K562 (cell line): ENCODE measurements at regions not wholly inside any gene's neighbourhood (a gene's known extent, or its start where the extent isn't known, plus 50 kb on each side); places are given as distances from the start of the nearest gene placed in this dataset.

ENCODE experiments used
- ATAC-seq: fragments of 200-7000 bp; cut with Tn5 transposase; 3 replicates; pipeline ENCODE4 v1.9.1; 2020; ENCODE audit warnings: moderate library complexity
- BruUV-seq: library from RNA; stranded (reverse); fragments of 400-500 nt; replicated peaks from 2 replicates; lab custom pipeline; 2021; lab: Mats Ljungman, UMichigan
- CTCF ChIA-PET: fragments of 300-600 bp; formaldehyde crosslinking; extraction: SDS; loops from one replicate; lab custom pipeline; 2021; ENCODE audit warnings: low intra/inter-chr PET ratio; lab: Yijun Ruan, JAX
- POLR2A ChIA-PET: fragments of 300-600, 350-650 bp; sonication (Branson Sonifier 250); formaldehyde crosslinking; extraction: SDS; loops from one replicate; lab custom pipeline; 2021; ENCODE audit warnings: antibody characterized with exemption, inconsistent platforms; lab: Yijun Ruan, JAX
- DNase-seq, 4 experiments: peaks; one replicate each; pipeline versions ENCODE4 v3.0.0 to v3.0.0-alpha.2; 2011 to 2018; ENCODE audit warnings: low spot score in 3 of 4, mixed read lengths in 3 of 4; ENCODE audit errors: extremely low read depth in 1 of 4
- FAIRE-seq: peaks from 2 replicates; lab custom pipeline; 2011; peaks lifted over from hg19 to GRCh38; lab: Jason Lieb, UNC
- H2AFZ ChIP-seq: 2 replicates; pipeline ENCODE4 v1.6.0; 2011; ENCODE audit warnings: low read depth, low read length, control low read depth, inconsistent platforms
- H3K27ac ChIP-seq: fragments of 200-600 bp; 3 replicates; pipeline ENCODE4 v1.8.0; 2011; ENCODE audit warnings: low read depth, mild to moderate bottlenecking, control low read depth, inconsistent platforms, low read length, moderate library complexity, mixed read lengths; ENCODE audit errors: extremely low read depth
- H3K27me3 ChIP-seq, 2 experiments: fragments of 300-600 bp in 1 of 2; 2 replicates in 1 of 2; 3 replicates in 1 of 2; pipeline versions ENCODE4 v1.6.0 to v1.8.0; 2011; ENCODE audit warnings: inconsistent platforms in 2 of 2, low read length in 2 of 2, mild to moderate bottlenecking in 1 of 2, mixed read lengths in 1 of 2, moderate library complexity in 1 of 2; ENCODE audit not compliant: control insufficient read depth in 2 of 2, insufficient read depth in 2 of 2
- H3K36me3 ChIP-seq: fragments of 300-600 bp; 3 replicates; pipeline ENCODE4 v1.8.0; 2011; ENCODE audit warnings: mild to moderate bottlenecking, low read length, inconsistent platforms; ENCODE audit not compliant: control insufficient read depth, insufficient read depth
- H3K4me1 ChIP-seq, 2 experiments: fragments of 200-600 bp in 1 of 2; replicated peaks in 1 of 2; 2 replicates in 1 of 2; 3 replicates in 1 of 2; pipeline versions ENCODE4 v1.5.1 to v1.8.0; 2011; ENCODE audit warnings: inconsistent platforms in 2 of 2, low read length in 2 of 2, mild to moderate bottlenecking in 1 of 2, mixed read lengths in 1 of 2, moderate library complexity in 1 of 2; ENCODE audit not compliant: control insufficient read depth in 2 of 2, insufficient read depth in 2 of 2
- H3K4me2 ChIP-seq: 2 replicates; pipeline ENCODE4 v1.6.1; 2011; ENCODE audit warnings: low read length, control low read depth, inconsistent platforms, mixed read lengths; ENCODE audit not compliant: insufficient read depth
- H3K4me3 ChIP-seq: fragments of 200-600 bp; sonication (generic), shearing (Covaris generic); 2 replicates; pipeline ENCODE4 v1.5.1; 2016; ENCODE audit warnings: control low read depth, inconsistent platforms
- H3K79me2 ChIP-seq: fragments of 200-600 bp; 3 replicates; pipeline ENCODE4 v1.8.0; 2011; ENCODE audit warnings: low read length, inconsistent platforms; ENCODE audit not compliant: control insufficient read depth, insufficient read depth
- H3K9ac ChIP-seq, 2 experiments: 2 replicates each; pipeline versions ENCODE4 v1.6.0 to v1.6.1; 2011; ENCODE audit warnings: low read depth in 2 of 2, low read length in 2 of 2, control low read depth in 1 of 2, inconsistent platforms in 1 of 2, mild to moderate bottlenecking in 1 of 2, mixed read lengths in 1 of 2; ENCODE audit not compliant: insufficient read depth in 1 of 2
- H3K9me1 ChIP-seq: one replicate; pipeline ENCODE4 v1.6.0; 2011; ENCODE audit warnings: inconsistent platforms, mild to moderate bottlenecking, low read length, moderate library complexity; ENCODE audit not compliant: control insufficient read depth, insufficient read depth
- H3K9me3 ChIP-seq: replicated peaks from 2 replicates; pipeline ENCODE4 v1.5.1; 2011; ENCODE audit warnings: low read depth, low read length, inconsistent platforms; ENCODE audit not compliant: control insufficient read depth, insufficient read depth
- H4K20me1 ChIP-seq: replicated peaks from 2 replicates; pipeline ENCODE4 v1.6.1; 2011; ENCODE audit warnings: low read length, inconsistent platforms, mixed read lengths; ENCODE audit not compliant: control insufficient read depth, insufficient read depth
- CGGBP1 ChIP-seq: fragments of 250-450 bp; sonication (Bioruptor Pico); IDR thresholded peaks from 2 replicates; pipeline ENCODE4 v1.9.0; 2021; ENCODE audit warnings: mild to moderate bottlenecking
- CREB5 ChIP-seq: fragments of 250-450 bp; sonication (Bioruptor Pico); IDR thresholded peaks from 2 replicates; pipeline ENCODE4 v1.5.0; 2020; ENCODE audit warnings: mild to moderate bottlenecking
- MCM7 ChIP-seq, 2 experiments: fragments of 450-650 bp; IDR thresholded peaks; 2 replicates each; pipeline ENCODE4 v1.6.1; 2016 to 2018
- MLX ChIP-seq, 2 experiments: fragments of 450-650 bp in 1 of 2; sonication (generic) in 1 of 2; formaldehyde crosslinking; conservative IDR thresholded peaks; 2 replicates each; pipeline versions ENCODE4 v1.4.0 to v1.8.1; 2020 to 2022; ENCODE audit warnings: mild to moderate bottlenecking in 1 of 2, missing genetic modification reagents in 1 of 2
- PRPF4 ChIP-seq: fragments of 200-400 bp; formaldehyde crosslinking; IDR thresholded peaks from one replicate; pipeline ENCODE4 v1.6.1; 2017; ENCODE audit warnings: low read length, low read depth, mild to moderate bottlenecking; ENCODE audit not compliant: insufficient read depth, poor library complexity, severe bottlenecking
- PTTG1 ChIP-seq: fragments of 450-650 bp; IDR thresholded peaks from 2 replicates; pipeline ENCODE4 v1.6.1; 2016; ENCODE audit warnings: low read depth, mild to moderate bottlenecking, missing genetic modification characterization, missing compliant biosample characterization
- U2AF1 ChIP-seq: fragments of 200-400 bp; formaldehyde crosslinking; optimal IDR thresholded peaks from 2 replicates; pipeline ENCODE3; 2017; ENCODE audit warnings: mild to moderate bottlenecking, low read depth, low read length, moderate library complexity
- ZNF431 ChIP-seq: sonication (generic); formaldehyde crosslinking; IDR thresholded peaks from 2 replicates; pipeline ENCODE4 v1.8.0; 2022; ENCODE audit warnings: mild to moderate bottlenecking, missing genetic modification reagents
- ZNF507 ChIP-seq: conservative IDR thresholded peaks from 2 replicates; pipeline ENCODE4 v1.6.1; 2017; ENCODE audit warnings: missing genetic modification characterization, missing compliant biosample characterization
- ZNF586 ChIP-seq: fragments of 450-650 bp; formaldehyde crosslinking; conservative IDR thresholded peaks from 2 replicates; pipeline ENCODE4 v1.4.0; 2020; ENCODE audit warnings: mild to moderate bottlenecking, moderate library complexity
- ZNF77 ChIP-seq: fragments of 250-450 bp; sonication (Bioruptor Pico); IDR thresholded peaks from 2 replicates; pipeline ENCODE4 v1.5.0; 2020
- WGBS: fragments of 100-300 bp; shearing (Covaris generic); methylation state at CpG from one replicate; pipeline ENCODE4 v1.1.6; 2016; ENCODE audit warnings: low coverage, mixed read lengths; ENCODE audit not compliant: insufficient coverage; ENCODE audit errors: missing lambda C conversion rate; 5-methylcytosine and 5-hydroxymethylcytosine counted together
- in situ Hi-C: fragments of 300-500 bp; cut with MboI; formaldehyde crosslinking; loops from 4 replicates; pipeline ENCODE4 v1.15.0; 2018; ENCODE audit warnings: inconsistent platforms, mixed read lengths
- intact Hi-C: fragments of 100-400 bp; cut with micrococcal nuclease; formaldehyde crosslinking; loops from 2 replicates; pipeline ENCODE4 v1.14.2; 2022

- Histone ChIP-seq H3K79me2 (no peaks in the 10 kb centered on the region), H3K36me3 (no peaks in the 10 kb centered on the region), H3K9ac (peak overlapping the region in 1 of 2 experiments; percentile 4; a peak in 1 of 4 replicates), H2AFZ (peak overlapping the region; percentile 81), H4K20me1 (no peaks in the 10 kb centered on the region), H3K27ac (peak overlapping the region; percentile 57), H3K4me1 (peaks cover 0 to 9% of the 10 kb centered on the region in 2 experiments; a peak in 4 of 5 replicates), H3K4me3 (no peak overlapping the region), H3K9me1 (no peaks in the 10 kb centered on the region), H3K27me3 (no peaks in the 10 kb centered on the region), H3K4me2 (no peak overlapping the region; the same call in 1 of the 2 replicates), H3K9me3 (no peaks in the 10 kb centered on the region; the same call in 1 of the 2 replicates)
- DNase-seq (peak; percentile 60 to 88 (median 72)), ATAC-seq (peak; percentile 99), FAIRE-seq (peak; percentile 85)
- in situ Hi-C loops, result no loop called here
- BruUV-seq, result no TSS peak
- intact Hi-C loops, result no loop called here
- CTCF ChIA-PET, result no interaction called here
- 20% methylated on average over 7 of the region's 7 CpGs for WGBS
- POLR2A ChIA-PET, result interaction anchor here (0.8 to 1.2 kb wide), 2 partner anchors 11 to 1357 kb away, joined by 3 read pairs; no protein-coding TSS in a partner anchor
- TF ChIP-seq ZNF586, result no peak
- no peak for TF ChIP-seq ZNF77 (CRISPR knock-in tag)
- TF ChIP-seq MCM7 (IDR thresholded peaks at IDR 0.05), result no peak
- peak; percentile 83 for TF ChIP-seq ZNF431 (CRISPR knock-in tag)
- TF ChIP-seq ZNF507 (tag), result no peak
- no peak for TF ChIP-seq U2AF1
- TF ChIP-seq PTTG1 (tag), result no peak
- TF ChIP-seq CREB5 (CRISPR knock-in tag), result no peak
- no peak for TF ChIP-seq CGGBP1 (CRISPR knock-in tag)
- no peak for TF ChIP-seq PRPF4
- no peak for TF ChIP-seq MLX (CRISPR knock-in tag; conservative IDR thresholded peaks at IDR 0.05)
These were observed 68.1 kb upstream of the CDK6 start for GRCh38 chr7:92904244-92905131.
